AG09309 (cell line): ENCODE measurements at regions not wholly inside any gene's neighbourhood (a gene's known extent, or its start where the extent isn't known, plus 50 kb on each side); places are given as distances from the start of the nearest gene placed in this dataset.

ENCODE experiments used
- DNase-seq: peaks from one replicate; pipeline ENCODE4 v3.0.0-alpha.2; 2010; ENCODE audit warnings: low read depth
- H3K4me3 ChIP-seq: 2 replicates; pipeline ENCODE4 v1.5.1; 2011; ENCODE audit warnings: mild to moderate bottlenecking, low read depth, low read length, moderate library complexity; ENCODE audit not compliant: control insufficient read depth
- TF ChIP-seq, protein P1 (sequence below): IDR thresholded peaks from 2 replicates; pipeline ENCODE4 v1.5.1; 2011; ENCODE audit warnings: mild to moderate bottlenecking, low read depth, low read length, inconsistent platforms; ENCODE audit not compliant: insufficient read depth, control insufficient read depth; ENCODE audit errors: missing control alignments

DNA sequence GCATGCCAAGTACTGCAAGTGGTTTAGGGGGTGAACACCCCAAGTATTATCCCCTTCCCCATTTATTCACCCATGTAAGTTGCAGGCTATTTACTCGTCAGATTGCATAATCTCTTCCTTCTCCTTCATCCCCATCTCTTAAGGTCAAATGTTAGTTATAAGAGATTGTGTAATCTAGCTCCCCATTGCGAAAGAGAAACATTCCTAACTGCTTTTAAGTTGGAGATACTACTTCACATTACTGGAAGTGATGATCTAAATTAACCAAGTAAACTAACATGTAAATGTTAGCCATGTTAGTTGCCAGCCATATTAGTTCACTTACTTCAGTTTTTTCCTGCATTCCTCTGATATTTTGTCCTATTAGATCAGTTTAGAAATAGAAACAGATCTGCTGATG, 262.3 kb downstream of the TAF11L14 start:
- DNase-seq: no peak
- TF ChIP-seq, protein P1, sequence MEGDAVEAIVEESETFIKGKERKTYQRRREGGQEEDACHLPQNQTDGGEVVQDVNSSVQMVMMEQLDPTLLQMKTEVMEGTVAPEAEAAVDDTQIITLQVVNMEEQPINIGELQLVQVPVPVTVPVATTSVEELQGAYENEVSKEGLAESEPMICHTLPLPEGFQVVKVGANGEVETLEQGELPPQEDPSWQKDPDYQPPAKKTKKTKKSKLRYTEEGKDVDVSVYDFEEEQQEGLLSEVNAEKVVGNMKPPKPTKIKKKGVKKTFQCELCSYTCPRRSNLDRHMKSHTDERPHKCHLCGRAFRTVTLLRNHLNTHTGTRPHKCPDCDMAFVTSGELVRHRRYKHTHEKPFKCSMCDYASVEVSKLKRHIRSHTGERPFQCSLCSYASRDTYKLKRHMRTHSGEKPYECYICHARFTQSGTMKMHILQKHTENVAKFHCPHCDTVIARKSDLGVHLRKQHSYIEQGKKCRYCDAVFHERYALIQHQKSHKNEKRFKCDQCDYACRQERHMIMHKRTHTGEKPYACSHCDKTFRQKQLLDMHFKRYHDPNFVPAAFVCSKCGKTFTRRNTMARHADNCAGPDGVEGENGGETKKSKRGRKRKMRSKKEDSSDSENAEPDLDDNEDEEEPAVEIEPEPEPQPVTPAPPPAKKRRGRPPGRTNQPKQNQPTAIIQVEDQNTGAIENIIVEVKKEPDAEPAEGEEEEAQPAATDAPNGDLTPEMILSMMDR: no peak

DNA sequence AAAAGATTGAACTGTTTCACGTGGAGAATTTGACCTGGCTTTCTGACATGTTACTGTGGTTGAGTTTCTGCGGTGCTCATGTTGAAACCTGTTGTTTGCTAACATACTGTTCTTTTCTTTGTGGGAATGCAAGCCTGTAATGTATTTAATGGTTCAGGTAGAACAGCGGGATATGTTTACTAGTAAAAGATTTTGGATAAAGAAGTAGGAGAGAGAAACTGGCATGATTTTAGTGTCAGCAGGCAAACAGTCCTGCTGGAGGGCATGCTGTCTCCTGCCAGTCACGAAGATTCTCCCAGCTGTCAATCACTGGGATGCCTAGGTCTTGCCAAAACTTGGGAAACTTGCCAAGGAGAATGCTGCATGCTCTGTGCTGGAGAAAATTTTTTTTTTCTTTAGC, 263.5 kb downstream of the TAF11L14 start:
- DNase-seq: no peak
- H3K4me3 ChIP-seq: no peak overlapping the region
- TF ChIP-seq, protein P1: no peak

More for the DNA sequence above, 262.3 kb downstream of the TAF11L14 start:
- H3K4me3 ChIP-seq: no peak overlapping the region

DNA sequence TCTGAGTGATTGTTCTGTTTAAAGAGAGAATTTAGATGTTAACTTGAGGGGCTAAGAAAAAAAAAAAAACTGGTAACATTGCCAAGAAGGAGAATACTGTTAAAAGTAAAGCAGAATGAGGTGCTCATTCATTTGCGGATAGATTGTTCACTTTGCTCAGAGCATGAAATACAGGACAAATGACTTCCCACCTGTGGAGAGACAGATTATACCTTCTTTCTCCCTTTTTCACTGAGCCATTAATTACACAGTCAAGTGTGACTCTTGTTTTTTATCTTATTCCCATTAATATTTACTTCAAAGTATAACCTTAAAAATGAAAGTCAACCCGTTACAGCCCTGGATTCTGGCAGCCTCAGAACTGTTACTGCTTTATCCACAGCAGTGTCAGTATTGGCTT, 264.5 kb downstream of the TAF11L14 start:
- DNase-seq: no peak
- TF ChIP-seq, protein P1: no peak
- no peak overlapping the region for H3K4me3 ChIP-seq

DNA sequence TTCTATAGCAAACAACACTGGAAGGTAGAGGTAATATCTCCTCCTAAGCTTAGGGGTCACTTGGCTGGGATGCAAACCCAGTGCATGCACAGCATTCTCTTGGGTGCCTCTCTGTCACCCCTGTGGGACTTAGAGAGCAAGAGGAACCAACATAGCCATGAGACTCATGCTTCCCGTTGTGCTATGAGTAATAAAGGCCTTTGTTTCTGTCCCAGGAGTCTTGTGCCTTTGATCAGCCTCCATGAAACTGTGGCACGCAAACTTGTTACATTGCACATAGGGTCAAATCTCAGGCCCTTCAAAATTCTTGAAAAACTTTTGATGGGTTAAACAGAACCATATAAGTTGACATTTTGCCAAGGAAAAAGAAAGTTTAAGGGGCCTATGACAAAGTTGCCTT, 272.8 kb downstream of the TAF11L14 start:
- TF ChIP-seq, protein P1: no peak
- no peak for DNase-seq
- no peak overlapping the region for H3K4me3 ChIP-seq

DNA sequence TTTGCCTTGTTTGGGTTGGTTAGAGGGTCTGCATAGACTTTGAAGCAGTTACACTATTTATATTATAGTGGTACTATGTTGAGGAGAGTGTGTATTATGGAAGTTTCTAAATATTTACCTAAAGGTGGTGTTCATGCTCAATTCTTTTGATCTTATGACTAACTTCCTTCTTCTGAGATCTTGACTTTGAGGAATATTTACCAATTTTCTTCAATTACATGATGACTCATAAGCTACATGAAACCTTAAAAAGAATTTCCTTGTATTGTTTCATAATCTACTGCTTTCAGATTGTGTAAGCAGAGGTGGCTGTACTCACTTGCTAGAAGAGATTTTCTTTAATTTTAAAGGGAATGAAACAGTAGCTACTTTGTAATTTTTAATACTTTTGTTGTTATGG, 276.1 kb downstream of the TAF11L14 start:
- H3K4me3 ChIP-seq: no peak overlapping the region
- TF ChIP-seq, protein P1: no peak
- DNase-seq: no peak

DNA sequence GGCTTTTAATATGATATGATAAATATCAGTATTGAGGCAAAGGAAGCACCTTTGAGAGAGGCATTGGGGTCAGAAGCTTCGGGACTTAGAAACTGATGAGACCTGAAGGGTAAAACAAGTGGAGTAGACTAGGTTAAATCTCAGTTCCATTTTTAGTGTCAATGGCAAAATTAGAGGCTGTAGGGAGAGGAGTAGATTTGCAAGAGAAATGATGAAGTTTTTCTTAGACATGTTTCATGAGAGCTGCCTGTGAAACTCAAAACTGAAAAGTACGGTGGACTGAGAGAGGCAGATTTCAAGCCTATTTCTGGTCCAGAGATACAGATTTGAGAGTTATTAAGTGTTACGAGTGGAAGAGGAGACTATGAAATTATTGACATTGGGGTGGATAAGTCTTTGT, 278.5 kb downstream of the TAF11L14 start:
- TF ChIP-seq, protein P1: no peak
- no peak for DNase-seq
- no peak overlapping the region for H3K4me3 ChIP-seq

DNA sequence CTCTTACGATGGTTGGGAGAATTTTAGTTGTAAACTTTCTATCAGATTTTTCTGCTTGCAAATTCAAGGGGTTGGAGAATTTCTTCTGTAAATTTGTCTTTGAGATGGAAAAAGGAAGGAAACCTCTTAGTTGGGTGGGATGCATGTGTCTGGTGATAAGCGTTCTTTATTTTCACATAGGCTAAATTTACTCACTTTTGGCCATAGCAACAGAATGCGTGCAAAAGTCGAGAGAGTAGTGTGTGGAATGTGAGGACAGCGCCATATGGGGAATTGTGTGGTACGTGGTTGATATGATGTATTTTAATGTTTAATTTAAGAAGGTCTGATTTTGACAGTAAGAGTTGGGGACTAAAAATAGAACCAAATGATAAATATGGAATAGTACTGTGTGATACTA, 282.2 kb downstream of the TAF11L14 start:
- TF ChIP-seq, protein P1: no peak
- H3K4me3 ChIP-seq: no peak overlapping the region

More for the DNA sequence above, 282.2 kb downstream of the TAF11L14 start:
- no peak for DNase-seq
